Endothelial cell (in vitro differentiated cells): ENCODE measurements at regions not wholly inside any gene's neighbourhood (a gene's known extent, or its start where the extent isn't known, plus 50 kb on each side); places are given as distances from the start of the nearest gene placed in this dataset.

Experiments
- DNase-seq: peaks from one replicate; pipeline ENCODE4 v3.0.0; 2021; ENCODE audit warnings: low spot score
- H3K27ac Mint-ChIP-seq: one replicate; pipeline ENCODE4 v1.8.0; 2021; ENCODE audit warnings: mixed read lengths, inconsistent platforms; ENCODE audit not compliant: unreplicated experiment
- H3K27me3 Mint-ChIP-seq: one replicate; pipeline ENCODE4 v1.8.0; 2021; ENCODE audit warnings: mild to moderate bottlenecking, moderate library complexity, mixed read lengths, inconsistent platforms; ENCODE audit not compliant: unreplicated experiment
- H3K36me3 Mint-ChIP-seq: one replicate; pipeline ENCODE4 v1.8.0; 2021; ENCODE audit warnings: mild to moderate bottlenecking, low read depth, mixed read lengths, inconsistent platforms; ENCODE audit not compliant: unreplicated experiment
- H3K4me1 Mint-ChIP-seq: one replicate; pipeline ENCODE4 v1.8.0; 2021; ENCODE audit warnings: mild to moderate bottlenecking, mixed read lengths, inconsistent platforms; ENCODE audit not compliant: unreplicated experiment
- H3K4me3 Mint-ChIP-seq: one replicate; pipeline ENCODE4 v1.8.0; 2021; ENCODE audit warnings: mild to moderate bottlenecking, mixed read lengths, inconsistent platforms; ENCODE audit not compliant: unreplicated experiment
- H3K9me3 Mint-ChIP-seq: one replicate; pipeline ENCODE4 v1.8.0; 2021; ENCODE audit warnings: mixed read lengths, inconsistent platforms; ENCODE audit not compliant: unreplicated experiment
- CTCF ChIP-seq: fragments of 200-600 bp; sonication (generic); IDR thresholded peaks from one replicate; pipeline ENCODE4 v1.5.0; 2021; ENCODE audit warnings: antibody characterized with exemption; ENCODE audit not compliant: unreplicated experiment

DNA sequence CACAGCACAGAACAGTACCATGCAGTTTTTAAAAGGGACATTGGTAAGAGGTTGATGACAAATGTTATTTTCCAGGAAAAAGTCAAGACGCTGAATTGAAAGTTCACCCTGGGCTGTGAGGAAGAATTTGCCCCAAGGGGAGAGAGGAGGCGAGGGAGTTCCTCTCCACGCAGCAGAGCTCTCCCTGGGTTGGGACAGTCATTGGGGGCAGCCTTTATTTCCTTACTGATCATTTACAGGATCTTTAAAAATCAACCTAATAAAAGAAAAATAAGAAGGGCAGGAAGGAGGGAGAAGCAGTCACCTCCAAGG is 49.9 kb upstream of the WNT7B start:
- no peak for TF ChIP-seq CTCF
- Mint-ChIP-seq H3K9me3 (no peaks in the 10 kb centered on the region), H3K27ac (peak overlapping the region; percentile 74), H3K36me3 (no peaks in the 10 kb centered on the region), H3K27me3 (peaks cover 25% of the 10 kb centered on the region), H3K4me3 (peak overlapping the region; percentile 85), H3K4me1 (peaks cover 17% of the 10 kb centered on the region)
- DNase-seq, result no peak

- H3K27ac Mint-ChIP-seq, result no peak overlapping the region
- TF ChIP-seq CTCF, result no peak
- peaks cover 17% of the 10 kb centered on the region for H3K4me1 Mint-ChIP-seq
- no peak for DNase-seq
- no peak overlapping the region for H3K4me3 Mint-ChIP-seq
- no peaks in the 10 kb centered on the region for H3K36me3 Mint-ChIP-seq
- H3K9me3 Mint-ChIP-seq, result no peaks in the 10 kb centered on the region
- peaks cover 25% of the 10 kb centered on the region for H3K27me3 Mint-ChIP-seq
Measured at GRCh38 chr22:46027211-46028105, 50.5 kb upstream of the WNT7B start.

DNA sequence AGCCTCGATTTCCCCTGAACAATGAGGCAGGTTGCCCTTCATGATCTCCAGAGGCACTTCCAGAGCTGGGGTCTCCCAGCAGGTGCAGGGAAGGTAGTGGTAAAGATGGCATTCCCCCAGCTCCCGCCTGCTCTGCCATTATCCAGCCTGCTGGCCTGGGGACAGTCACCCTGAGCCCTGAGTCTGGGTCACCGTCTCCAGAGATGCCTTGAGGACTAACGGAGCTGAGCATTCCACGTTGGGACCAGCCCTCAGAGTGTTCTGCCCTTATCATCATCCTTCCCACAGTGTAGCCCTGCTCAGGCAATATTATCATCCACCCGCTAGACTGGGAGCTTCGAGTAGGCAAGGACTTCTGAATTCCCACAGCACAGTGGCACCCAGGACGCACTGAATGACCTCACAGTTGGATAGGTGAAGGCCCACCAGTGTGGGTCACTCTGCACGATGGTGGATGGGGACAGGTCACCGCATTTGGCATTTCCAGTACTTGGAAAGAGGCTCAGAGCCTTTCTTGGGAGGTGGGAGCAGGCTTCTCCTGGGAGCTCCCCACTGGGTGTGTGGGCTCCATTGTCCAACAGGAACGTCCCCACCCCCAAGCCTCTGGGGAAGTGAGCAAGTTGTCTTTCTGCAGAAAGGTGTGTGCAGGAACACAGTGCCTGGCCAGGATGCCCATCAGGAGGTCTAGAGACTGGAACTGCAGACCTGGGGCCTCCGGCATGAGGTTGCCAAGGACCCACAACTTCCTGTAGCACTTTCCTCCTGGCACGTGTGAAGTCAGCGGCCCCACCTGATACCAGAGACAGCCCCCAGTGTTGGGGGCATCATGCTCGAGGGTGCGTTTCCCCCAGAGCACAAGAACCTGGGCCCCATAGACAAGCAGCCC is 51.4 kb upstream of the WNT7B start:
- H3K4me1 Mint-ChIP-seq, result peaks cover 17% of the 10 kb centered on the region
- no peaks in the 10 kb centered on the region for H3K9me3 Mint-ChIP-seq
- H3K27me3 Mint-ChIP-seq, result peaks cover 25% of the 10 kb centered on the region
- no peak overlapping the region for H3K27ac Mint-ChIP-seq
- H3K4me3 Mint-ChIP-seq, result no peak overlapping the region
- no peaks in the 10 kb centered on the region for H3K36me3 Mint-ChIP-seq
- no peak for DNase-seq
- no peak for TF ChIP-seq CTCF

DNA sequence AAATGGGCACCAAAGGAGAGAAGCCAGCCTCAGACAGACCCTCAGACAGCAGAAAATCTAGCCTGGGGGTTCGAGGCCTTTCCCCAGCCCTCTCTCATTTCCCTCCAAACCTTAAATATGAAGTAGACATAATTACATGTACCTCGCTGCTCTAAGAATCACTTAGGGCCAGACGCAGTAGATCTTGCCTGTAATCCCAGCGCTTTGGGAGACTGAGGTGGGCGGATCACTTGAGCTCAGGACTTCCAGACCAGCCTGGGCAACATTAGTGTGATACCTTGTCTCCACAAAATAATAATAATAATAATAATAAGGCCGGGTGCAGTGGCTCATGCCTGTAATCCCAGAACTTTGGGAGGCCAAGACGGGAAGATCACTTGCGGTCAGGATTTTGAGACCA is 52.1 kb upstream of the WNT7B start:
- Mint-ChIP-seq H3K4me1 (peaks cover 17% of the 10 kb centered on the region), H3K4me3 (no peak overlapping the region), H3K27ac (no peak overlapping the region), H3K9me3 (no peaks in the 10 kb centered on the region), H3K27me3 (peaks cover 25% of the 10 kb centered on the region), H3K36me3 (no peaks in the 10 kb centered on the region)
- DNase-seq, result no peak
- TF ChIP-seq CTCF, result no peak
